GM18870 (cell line): ENCODE measurements at regions not wholly inside any gene's neighbourhood (a gene's known extent, or its start where the extent isn't known, plus 50 kb on each side); places are given as distances from the start of the nearest gene placed in this dataset.

Source experiments
- ATAC-seq: cut with Tn5 transposase; IDR thresholded peaks from one replicate; pipeline ENCODE4 v1.9.1; 2021; ENCODE audit warnings: moderate library complexity; ENCODE audit not compliant: unreplicated experiment

DNA sequence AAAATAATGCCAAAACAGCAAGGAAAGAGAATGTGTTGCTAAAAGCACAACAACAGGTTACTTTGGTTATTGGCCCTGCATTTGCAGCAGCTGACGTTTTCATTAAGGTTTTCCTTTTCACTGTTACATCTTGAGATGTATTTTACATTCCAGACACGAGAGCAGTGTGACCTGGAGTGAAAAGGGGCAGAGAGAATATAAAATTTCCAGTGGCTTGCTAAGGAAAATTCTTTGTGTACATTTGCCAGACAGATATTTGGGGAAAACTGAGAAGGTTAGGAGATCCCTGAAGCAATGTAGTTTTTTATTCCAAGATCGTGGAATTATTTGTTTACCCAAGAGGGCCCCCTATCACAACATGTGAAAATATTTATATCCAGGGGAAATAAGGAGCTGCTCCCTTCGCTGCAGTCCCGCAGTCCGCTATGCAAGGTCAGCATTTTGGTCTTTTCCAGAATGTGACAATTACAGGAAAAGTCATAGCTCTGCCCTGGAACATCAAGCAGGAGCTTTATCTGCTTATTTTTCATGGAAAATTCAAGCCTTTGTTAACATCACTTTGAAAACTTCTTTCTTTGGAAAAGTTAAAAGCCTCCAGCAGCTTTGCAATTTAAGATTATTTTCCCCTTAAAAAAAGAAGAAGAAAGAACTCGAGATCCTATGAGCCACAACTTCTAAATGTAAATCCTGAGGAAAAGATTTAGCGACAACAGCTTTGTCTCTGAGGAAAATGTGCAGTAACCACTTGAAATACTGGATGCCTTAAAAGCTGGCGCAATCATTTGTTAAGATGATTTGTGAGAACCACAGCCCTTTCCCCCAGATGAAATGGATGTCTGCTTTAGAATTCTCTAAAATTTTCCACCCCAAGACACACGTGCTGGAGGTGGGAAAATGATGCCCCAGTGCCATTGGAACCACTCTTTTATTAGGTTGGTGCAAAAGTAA is 256.4 kb upstream of the TPM1 start:
- no peak for ATAC-seq

GRCh38 chr15:62787401-62787800 is 255.1 kb upstream of the TPM1 start:
- ATAC-seq: no peak

GRCh38 chr15:62788224-62788623 is 254.3 kb upstream of the TPM1 start:
- no peak for ATAC-seq

DNA sequence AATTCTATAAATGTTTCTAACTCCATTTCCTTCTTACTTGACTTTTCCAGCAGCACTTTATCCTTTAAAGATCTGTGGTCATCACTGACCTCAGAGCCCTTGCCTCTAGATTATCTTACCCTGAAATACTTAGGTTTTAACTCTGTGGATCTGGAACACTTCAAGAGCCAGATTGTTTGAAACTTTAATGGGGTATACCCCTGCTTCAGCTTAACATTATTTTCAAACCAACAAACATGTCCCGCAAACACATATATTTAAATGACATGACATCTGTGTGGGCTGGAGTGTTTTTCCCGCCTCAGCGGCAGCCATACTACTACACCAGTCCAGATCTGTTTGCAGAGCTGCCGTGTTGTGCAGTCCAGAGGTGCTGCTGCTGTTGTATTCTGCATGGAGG is 252.0 kb upstream of the TPM1 start:
- no peak for ATAC-seq

GRCh38 chr15:62791694-62792093 is 250.9 kb upstream of the TPM1 start:
- ATAC-seq: no peak

GRCh38 chr15:62792986-62793751 is 249.4 kb upstream of the TPM1 start:
- no peak for ATAC-seq

GRCh38 chr15:62793752-62794144 is 248.8 kb upstream of the TPM1 start:
- ATAC-seq: no peak

- ATAC-seq: no peak
These were observed 247.4 kb upstream of the TPM1 start for GRCh38 chr15:62795171-62795570.

GRCh38 chr15:62795700-62796695 is 246.5 kb upstream of the TPM1 start:
- ATAC-seq: no peak

DNA sequence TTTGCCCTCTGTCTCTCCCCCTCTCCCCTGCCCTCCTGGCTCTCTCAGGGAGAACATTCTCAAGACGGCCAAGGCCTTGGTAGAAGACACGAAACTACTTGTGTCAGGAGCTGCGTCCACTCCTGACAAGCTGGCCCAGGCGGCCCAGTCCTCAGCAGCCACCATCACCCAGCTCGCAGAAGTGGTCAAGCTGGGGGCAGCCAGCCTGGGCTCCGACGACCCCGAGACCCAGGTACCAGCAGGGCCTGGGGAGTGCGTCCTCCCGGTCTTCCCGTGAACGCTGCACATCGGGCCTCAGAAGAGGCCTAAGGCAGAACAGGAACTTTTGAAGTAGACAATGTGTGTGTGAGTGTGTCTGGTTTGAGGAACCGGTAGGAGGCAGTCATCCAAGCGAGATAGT is 245.4 kb upstream of the TPM1 start:
- no peak for ATAC-seq

- ATAC-seq: no peak
These were observed 244.0 kb upstream of the TPM1 start for GRCh38 chr15:62798536-62798935.

GRCh38 chr15:62799037-62799436 is 243.5 kb upstream of the TPM1 start:
- no peak for ATAC-seq

DNA sequence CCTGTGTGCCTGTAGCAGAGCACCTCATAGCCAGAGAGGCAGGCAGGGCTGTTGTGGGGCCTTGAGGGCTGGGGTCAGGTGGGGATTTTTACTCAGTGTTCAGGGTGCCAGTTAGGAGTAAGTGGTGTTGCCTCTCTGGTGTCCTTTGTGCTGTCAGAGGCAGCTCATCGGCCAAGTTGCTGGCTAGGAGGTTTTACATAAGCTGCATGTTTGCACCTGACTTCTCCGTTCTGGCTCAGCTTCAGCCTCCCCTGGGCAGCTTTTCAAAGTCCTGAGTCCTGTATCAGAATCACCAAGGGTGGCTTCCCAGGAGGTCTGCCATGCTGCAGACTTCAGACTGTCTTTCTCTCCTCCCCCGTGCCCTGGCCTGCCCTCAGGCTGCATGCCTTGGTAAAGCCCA is 242.6 kb upstream of the TPM1 start:
- no peak for ATAC-seq

DNA sequence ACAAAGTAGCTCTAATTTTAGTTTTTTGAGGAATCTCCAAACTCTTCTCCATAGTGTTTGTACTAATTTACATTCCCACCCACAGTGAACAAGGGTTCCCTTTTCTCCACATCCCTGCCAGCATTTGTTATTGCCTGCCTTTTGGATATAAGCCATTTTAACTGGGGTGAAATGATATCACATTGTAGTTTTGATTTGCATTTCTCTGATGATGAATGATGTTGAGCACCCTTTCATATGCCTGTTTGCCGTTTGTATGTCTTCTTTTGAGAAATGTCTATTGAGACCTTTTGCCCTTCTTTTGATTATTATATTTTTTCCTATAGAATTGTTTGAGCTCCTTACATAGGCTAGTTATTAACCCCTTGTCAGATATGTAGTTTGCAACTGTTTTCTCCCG is 239.9 kb upstream of the TPM1 start:
- ATAC-seq: no peak

- ATAC-seq: no peak
These were observed 238.6 kb upstream of the TPM1 start for GRCh38 chr15:62803856-62804400.

- no peak for ATAC-seq
These were observed 237.0 kb upstream of the TPM1 start for GRCh38 chr15:62805502-62805901.

DNA sequence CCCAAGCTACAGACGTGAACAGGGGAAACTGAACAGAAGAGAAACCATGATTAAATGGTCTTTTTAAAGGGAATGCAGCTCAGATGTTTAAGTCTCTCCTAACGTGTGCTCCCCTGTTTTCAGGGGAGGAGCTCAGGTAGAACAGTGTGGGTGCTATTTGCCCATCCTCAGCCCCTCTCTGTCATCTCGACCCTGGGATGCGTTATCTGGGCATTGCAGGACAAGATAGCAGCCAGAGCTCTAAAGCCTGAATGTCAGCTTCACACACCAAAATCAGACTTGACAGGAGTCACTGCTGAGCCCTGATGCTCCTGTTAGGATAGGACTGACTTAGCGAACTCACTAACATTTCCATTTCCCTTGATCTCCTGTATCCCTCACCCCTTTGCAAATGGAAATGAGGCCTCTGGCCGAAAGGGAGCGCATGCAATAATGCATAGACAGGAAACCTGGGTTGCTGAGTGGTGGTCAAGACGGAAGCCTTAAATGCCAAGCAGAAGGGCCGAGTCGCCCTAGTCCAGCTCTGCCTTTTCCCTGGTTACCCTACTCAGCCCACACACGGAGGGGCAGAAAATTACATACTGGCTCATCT is 234.9 kb upstream of the TPM1 start:
- no peak for ATAC-seq

- ATAC-seq: no peak
These were observed 233.2 kb upstream of the TPM1 start for GRCh38 chr15:62809115-62809967.

DNA sequence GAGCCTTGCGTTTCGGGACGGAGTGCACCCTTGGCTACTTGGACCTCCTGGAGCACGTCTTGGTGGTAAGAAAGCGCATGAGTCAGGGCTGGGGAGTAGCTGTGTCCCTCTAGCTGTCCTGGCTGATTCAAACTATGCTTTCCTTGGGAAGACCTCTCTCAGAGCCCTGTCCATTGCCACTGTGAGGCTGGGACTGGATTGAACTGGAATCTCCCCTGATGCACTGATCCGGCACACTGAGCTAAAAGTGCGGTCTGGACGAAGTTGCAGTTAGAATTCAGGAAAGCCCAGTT is 232.6 kb upstream of the TPM1 start:
- no peak for ATAC-seq

GRCh38 chr15:62812515-62812835 is 230.1 kb upstream of the TPM1 start:
- no peak for ATAC-seq
